ENCODE measurements at regions not wholly inside any gene's neighbourhood (a gene's known extent, or its start where the extent isn't known, plus 50 kb on each side); places are given as distances from the start of the nearest gene placed in this dataset.

- no peak for DNase-seq (ENCODE audit: low read depth)
- no peak for TF ChIP-seq CTCF (conservative IDR thresholded peaks at IDR 0.05; ENCODE audit: low read depth, low read length)
- no peak overlapping the region for H3K4me3 ChIP-seq (ENCODE audit: low read length)
Measured at GRCh38 chr3:73705792-73706191, 81.1 kb upstream of the PDZRN3 start.

GRCh38 chr3:73699327-73699726, 74.6 kb upstream of the PDZRN3 start:
- DNase-seq (ENCODE audit: low read depth): no peak
- H3K4me3 ChIP-seq (ENCODE audit: low read length): no peak overlapping the region
- TF ChIP-seq CTCF (conservative IDR thresholded peaks at IDR 0.05; ENCODE audit: low read depth, low read length): no peak

- no peak for TF ChIP-seq CTCF (conservative IDR thresholded peaks at IDR 0.05; ENCODE audit: low read depth, low read length)
- DNase-seq (ENCODE audit: low read depth): no peak
- H3K4me3 ChIP-seq (ENCODE audit: low read length): no peak overlapping the region
Measured at GRCh38 chr3:73697020-73697419, 72.3 kb upstream of the PDZRN3 start.

GRCh38 chr3:73695841-73696240, 71.1 kb upstream of the PDZRN3 start:
- TF ChIP-seq CTCF (conservative IDR thresholded peaks at IDR 0.05; ENCODE audit: low read depth, low read length): no peak
- DNase-seq (ENCODE audit: low read depth): no peak
- H3K4me3 ChIP-seq (ENCODE audit: low read length): no peak overlapping the region

- TF ChIP-seq CTCF (conservative IDR thresholded peaks at IDR 0.05; ENCODE audit: low read depth, low read length): no peak
- DNase-seq (ENCODE audit: low read depth): no peak
- H3K4me3 ChIP-seq (ENCODE audit: low read length): no peak overlapping the region
Measured at GRCh38 chr3:73694983-73695757, 70.4 kb upstream of the PDZRN3 start.

- no peak for TF ChIP-seq CTCF (conservative IDR thresholded peaks at IDR 0.05; ENCODE audit: low read depth, low read length)
- DNase-seq (ENCODE audit: low read depth): no peak
- no peak overlapping the region for H3K4me3 ChIP-seq (ENCODE audit: low read length)
Measured at GRCh38 chr3:73687106-73688004, 62.6 kb upstream of the PDZRN3 start.
